ENCODE measurements at regions not wholly inside any gene's neighbourhood (a gene's known extent, or its start where the extent isn't known, plus 50 kb on each side); places are given as distances from the start of the nearest gene placed in this dataset.
"Not testable (repeated sequence)": the region's sequence is repeated elsewhere in the genome, so short reads cannot be mapped to it uniquely, and the experiment has no call there.

DNA sequence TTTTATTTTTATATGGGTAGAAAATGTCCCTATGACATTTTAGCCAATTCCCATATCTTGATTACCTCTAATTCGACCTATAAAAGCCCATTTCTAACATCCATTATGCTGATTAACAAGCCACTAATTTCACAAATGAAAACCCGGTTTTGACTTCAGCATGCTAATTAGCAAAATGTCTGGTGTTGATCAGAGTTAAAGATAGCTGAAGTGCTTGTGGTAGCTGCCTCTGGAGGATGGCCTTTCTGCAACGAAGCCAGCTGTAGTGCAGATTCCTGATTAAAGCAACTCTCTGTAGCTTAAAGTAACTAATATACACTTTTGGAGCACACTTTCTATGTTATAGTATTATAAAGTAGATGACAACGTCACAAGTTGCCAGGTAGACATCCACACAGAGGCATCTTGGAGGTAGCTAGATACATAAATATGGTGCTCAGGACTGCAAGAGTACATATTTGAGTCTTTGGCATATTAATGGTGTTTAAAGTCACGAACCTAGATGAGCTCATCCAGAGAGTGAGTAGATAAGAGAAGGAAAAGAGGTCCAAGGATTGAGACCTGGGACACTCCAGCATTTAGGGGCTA lies 239.5 kb downstream of the BRINP2 start:
- DNase-seq: no peak

DNA sequence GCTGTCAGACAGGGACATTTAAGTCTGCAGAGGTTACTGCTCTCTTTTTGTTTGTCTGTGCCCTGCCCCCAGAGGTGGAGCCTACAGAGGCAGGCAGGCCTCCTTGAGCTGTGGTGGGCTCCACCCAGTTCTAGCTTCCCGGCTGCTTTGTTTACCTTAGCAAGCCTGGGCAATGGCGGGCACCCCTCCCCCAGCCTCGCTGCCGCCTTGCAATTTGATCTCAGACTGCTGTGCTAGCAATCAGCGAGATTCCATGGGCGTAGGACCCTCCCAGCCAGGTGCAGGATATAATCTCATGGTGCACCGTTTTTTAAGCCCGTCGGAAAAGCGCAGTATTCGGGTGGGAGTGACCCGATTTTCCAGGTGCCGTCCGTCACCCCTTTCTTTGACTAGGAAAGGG lies 235.6 kb downstream of the BRINP2 start:
- not testable (repeated sequence) for DNase-seq

DNA sequence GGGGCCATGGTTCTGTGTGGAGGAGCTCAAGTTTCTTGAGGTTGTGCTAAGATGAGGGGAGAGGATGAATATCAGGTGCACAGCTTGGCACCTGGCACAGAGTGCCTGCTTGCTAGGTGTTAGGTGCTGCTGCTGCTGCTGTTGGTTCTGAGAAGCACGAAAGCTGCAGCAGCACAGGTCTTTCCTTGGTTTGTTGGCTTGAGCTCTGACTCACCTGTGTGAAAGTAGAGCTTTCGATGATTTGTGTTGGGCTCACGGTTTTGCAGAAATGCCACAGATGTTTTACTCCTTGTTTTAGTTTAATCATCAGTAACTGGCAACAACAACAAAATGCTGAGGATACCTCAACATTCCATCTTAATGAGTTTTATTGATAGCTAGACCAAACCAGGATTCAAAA lies 221.6 kb downstream of the BRINP2 start:
- no peak for DNase-seq

DNA sequence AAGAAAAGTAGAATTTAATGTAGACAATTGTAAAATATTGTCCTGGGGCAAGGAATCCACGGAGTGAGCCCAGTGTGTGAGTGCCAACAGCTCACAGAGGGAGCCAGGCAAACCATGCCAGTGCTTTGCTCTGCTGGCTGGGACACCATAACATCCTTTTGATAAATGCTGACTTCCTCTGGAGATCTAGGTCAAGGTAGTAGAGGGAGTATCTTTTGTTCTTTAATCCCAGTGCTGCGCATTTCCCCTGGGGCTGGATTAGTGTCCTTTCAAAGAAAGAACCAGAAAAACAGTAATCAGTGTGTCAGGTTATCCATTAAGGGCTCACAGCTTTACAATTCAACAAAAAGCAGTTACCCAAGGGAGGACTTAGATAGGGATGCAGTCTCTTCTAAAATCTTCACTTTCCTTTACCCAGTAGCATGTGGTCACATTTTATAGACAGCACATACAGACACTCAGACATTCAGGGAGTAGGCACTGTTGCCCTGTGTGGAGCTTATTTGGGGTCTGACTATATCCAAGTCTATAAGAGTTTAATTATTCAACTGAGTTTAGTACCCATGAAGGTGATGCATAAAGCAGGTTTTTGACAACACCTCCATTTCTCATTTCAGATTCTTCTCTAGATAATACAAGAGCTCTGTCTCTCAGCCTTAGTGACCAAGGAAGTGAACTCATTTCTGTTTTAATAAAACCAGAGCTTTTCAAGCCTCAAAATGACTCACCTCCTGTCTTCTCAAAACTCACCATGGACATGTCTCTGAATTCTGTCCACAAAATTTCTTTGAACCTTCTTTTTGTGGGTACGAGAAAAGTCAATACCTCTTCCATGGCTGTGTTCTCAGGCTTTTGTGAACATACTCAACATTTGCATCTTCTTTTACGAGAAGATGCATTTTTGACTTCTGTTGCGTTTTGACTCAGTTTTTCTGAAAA lies 215.3 kb downstream of the BRINP2 start:
- no peak for DNase-seq

DNA sequence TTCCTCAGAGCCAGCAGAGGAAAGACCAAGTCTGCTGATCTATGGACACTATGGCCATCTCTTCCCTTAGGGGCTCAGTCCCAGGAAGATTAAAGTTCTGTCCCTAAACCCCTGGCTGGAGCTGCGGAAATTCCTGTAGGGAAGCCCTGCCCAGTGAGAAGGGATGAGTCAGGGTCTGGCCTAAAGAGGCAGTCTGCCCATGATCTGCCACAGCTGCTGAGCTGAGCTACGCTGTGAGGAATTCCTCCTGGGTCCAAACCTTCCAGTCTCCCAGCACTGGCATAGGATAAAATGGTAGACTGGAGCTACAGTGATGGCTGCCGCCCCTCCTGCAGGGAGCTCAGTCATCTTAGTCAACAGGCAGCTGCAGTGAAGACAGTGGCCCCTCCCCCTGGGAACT lies 213.7 kb downstream of the BRINP2 start:
- peak; percentile 23 for DNase-seq

DNA sequence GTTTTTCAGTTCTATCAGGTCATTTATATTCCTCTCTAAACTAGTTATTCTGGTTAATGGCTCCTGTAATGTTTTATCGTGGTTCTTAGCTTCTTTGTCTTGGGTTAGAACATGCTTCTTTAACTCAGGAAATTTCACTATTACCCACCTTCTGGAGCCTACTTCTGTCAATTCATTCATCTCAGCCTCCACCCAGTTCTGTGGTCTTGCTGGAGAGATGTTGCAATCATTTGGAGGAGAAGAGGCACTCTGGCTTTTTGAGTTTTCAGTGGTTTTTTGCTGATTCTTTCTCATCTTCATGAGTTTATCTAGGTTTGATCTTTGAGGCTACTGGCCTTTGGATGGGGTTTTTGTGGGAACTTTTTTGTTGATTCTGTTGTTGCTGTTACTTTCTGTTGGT lies 213.0 kb downstream of the BRINP2 start:
- no peak for DNase-seq

DNA sequence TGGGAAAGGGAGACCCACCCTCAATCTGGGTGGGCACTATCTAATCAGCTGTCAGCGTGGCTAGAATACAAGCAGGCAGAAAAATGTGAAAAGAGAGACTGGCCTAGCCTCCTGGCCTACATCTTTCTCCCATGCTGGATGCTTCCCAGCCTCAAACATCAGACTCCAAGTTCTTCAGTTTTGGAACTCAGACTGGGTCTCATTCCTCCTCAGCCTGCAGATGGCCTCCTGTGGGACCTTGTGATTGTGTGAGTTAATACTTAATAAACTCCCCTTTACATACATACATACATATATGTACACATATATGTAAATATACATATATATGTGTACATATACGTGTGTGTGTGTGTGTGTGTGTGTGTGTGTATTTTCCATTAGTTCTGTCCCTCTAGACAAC lies 207.1 kb downstream of the BRINP2 start:
- DNase-seq: no peak

DNA sequence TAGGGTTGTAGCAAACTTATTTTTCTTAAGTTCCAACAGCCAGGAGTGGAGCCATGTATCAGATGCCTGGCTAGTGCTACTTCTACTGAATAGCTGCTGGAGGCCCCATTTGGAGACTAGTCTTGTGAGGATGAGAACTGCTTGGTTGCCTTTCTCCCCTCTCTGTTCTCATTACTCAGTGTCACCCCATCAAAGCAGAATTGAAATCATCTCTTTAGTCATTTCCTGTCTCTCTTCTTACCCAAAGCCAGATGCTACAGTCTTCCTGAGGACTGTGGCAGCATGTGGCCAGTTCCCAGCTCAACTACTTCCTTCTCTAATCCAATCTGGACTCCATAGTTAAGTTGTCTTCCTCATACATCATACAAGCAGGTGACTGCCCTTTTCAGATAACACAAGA lies 197.5 kb downstream of the BRINP2 start:
- DNase-seq: peak; percentile 6

DNA sequence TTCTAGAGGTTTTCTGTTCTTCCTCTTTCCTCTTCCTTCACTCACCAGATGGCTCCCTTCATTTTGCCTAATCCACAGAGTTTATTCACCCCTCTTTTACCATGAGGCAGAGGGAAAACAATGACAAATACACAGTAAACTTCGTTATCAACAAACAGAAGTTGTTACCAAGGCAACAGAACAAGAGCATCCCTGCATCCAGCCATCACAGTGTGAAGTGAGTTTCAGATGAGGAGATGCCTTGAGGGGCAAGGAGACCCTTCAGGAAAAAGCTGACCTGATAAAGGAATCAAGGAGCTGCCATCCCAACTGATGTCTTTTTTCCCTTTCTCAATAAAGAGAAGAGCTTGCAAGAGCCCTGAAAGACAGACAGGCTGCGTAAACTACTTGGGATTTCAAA lies 195.3 kb downstream of the BRINP2 start:
- no peak for DNase-seq

DNA sequence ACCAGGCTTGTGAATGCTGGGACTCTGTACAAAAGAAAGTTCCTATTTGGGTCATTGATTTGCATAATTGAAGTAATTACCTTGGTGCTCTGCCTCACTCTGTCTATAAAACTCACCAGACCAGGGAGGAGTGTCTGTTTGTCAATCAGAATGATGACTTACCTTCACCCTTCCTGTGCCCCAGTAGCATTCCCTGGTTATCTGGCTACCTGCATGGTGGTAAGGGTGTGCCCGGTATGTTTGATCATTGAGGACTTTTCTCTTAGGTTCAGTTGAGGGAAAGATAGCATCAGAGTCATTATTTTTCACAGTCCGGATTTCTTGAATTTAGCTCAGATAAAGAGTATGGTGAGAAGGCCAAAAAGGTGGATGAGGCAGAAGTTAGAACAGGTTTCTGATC lies 190.0 kb downstream of the BRINP2 start:
- no peak for DNase-seq

DNA sequence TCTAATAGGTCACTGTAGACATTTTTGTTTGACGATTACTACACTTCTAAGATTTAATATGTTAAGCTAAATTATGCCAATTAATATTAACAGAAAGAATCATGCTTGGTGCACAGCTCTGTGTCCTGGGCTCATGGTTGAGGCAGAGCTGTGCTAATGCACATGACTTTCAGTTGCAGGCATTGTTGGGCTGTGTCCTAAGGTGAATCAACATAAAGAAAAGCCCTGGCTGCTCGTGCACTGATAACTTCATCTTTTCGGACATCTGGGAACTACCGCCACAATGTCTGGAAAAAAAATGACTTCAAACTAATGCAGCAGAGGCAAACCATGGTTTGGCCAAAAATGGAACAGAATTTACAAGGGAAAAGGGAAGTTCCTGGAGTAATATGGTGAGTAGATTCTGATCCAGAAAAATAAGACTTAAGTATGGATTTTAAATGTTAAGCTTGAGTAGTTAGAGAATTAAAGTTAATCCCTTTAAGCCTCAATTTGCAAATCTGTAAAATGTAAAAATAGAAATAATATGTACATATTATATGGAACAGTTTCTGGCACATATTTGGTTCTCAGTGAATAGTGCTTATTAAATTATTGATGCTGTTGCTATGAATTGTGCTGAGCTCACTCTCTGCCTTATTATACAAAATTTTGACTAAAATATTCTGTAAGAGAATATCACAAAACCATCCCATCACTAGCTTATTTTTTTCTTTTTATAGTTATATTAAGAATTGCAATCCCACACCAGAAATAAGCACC lies 186.1 kb downstream of the BRINP2 start:
- no peak for DNase-seq

DNA sequence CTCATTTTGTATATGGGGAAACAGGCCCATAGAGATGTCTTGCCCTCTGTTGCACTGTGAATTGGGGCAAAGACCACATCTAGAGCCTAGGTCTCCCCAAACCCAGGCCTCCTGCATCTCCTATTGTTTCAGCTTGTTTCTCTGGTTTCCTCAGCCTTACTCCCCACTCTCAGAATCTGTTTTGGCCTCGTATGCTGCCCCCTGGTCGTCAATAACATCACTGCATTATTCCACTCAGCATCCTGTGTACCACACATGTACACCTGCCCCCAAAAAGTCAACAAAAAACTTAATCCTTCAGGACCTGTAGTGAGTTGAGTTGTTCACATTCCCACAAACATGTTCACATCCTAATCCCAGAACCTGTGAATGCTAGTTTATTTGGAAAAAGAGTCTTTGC lies 184.8 kb downstream of the BRINP2 start:
- DNase-seq: peak; percentile 26

DNA sequence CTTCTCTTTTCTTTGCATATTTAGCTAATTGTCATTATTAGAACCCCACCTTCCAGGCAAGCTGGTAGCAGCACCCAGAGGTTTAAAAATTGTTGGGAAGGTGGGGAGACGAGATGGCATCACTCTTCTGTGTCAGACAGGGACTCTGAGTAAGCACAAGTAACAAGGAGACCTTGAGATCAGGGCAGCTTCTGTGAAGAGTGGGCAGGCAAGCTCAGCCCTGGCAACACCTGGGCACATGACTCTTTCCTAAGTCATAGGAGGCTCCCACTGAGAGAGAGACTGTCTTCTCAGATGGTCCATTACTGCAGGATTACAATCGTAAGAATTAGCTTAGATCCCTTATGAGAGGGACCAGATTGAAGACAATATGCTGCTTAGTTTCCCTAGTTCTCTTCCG lies 183.5 kb downstream of the BRINP2 start:
- DNase-seq: no peak

DNA sequence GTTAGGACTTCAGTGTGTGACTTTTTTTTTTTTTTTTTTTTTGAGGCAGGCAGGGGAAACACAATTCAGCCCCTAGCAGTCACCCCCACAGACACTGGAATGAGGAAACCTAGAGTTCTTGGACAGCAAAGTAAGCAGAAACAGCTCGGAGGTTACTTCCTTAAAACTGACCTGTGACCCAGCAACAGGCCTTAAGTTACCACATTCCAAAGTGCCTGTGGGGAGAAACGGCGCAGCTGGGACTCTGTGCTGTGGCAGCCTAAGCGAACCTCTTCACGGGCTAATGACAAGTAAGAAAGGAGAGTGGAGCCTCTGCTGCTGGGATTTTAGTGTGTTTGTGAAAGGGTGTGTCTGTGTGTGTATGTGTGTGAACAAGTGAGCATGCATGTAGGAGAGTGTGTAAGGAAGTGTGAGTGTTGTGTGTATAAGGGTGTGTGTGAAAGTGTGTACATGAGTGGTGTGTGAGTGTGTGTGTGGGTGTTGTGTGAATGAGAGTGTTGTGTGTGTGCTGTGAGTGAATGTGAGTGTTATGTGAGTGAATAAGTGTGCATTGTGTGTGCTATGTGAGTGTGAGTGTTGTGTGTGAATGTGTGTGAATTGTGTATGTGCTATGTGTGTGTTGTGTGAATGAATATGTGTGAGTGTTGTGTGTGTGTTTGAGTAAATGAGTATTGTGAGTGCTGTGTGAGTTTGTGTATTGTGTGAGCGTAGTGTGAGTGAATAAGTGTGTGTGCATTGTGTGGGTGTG lies 180.8 kb downstream of the BRINP2 start:
- DNase-seq: no peak

DNA sequence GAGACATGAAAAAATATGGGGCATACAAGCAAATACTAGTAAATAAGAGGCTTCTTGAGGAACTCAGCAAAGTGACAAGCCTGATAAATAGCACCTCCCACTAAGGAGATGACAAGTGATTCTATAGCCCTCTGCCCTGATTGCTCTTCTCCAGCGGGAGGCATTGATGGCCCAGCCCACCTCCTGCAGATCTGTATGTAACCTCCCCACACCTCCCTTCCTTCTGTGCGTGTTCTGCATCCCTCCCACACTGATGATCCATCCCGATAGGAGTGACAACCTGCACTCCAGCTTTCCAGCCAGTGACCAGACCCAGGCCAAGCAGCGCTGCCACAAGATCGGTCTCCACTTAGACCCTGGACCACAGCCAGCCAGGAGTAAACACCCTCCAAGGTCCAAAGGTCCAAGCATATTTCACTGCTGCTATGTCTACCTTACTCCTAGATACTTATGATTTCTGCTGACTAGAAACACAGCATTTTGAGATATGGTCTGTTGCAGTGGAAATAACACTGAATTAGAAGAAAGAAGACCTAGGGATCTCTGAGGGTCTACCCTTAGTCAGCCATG lies 176.1 kb downstream of the BRINP2 start:
- DNase-seq: no peak

DNA sequence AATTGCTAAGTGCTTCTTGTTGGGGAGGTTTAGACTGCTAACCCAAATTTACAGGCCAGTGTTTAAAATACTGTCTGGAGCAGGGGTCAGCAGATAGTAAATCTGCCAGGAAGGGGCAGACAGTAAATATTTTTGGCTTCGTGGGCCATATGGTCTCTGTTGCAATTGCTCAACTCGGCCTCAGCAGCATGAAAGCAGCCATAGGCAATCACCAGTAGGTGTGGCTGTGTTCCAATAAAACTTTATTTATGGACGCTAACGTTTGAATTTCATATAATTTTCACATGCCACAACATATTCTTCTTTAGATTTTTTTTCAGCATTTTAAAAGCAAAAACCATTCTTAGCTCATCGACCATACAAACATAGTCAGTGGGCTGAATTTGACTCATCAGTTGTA lies 172.7 kb downstream of the BRINP2 start:
- DNase-seq: no peak

DNA sequence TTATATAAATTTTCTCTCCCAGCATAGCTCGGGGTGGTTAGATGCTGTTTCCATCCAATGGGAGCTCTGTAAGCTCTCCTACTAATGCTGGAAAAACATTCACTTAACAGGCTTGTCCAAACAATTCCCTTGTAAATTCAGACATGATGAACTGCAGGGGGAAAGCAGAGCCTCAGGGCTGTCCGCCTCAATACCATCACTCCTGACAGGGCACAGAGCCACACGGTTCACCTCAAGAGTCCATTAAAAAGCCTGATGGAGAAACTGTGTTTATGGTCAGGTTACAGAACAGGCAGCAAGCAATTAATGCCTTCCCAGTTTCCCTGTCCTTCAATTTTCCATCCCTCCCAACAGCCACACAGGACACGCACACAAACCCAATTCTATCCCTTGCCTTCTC lies 171.0 kb downstream of the BRINP2 start:
- no peak for DNase-seq

DNA sequence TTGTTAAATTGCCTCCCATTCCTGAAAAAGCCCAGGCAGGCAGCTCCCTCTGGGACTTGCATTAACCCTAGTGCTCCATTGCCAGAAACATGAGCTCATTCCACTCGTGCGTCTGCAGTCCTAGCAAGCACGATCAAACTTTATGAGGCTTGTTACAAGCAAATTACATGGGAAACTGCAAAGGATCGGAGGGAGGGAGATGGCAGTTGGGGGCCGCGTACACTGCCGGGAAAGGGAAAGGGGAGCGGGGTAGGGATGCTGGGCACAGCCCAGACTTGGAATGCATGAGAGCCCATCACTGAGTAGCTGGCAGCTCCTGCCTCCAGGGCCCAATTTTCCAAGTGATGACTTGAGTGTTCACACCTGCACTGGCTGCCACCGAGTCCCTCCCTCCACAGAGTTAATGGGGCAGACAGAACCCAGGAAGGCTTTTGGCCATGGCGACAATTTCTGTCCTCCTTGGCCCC lies 169.9 kb downstream of the BRINP2 start:
- no peak for DNase-seq

DNA sequence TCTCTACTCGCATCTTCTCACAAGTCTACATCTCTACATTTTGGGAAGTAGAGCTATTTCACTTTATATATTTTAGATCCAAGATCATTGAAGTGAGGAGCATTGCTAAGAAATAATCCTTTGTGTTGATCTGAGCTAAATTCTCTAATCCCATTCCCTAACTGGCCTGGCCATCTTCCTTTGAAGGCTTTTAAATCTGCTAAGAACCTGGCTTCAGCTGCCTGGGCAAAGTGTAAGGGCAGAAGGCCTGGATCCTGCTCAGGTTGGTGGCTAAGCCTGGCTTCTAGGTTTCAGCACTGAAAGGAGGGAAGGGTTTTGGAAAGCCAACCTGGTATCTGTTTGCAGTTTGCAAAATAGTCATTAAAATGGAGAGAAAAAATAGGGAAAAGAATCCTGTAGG lies 167.6 kb downstream of the BRINP2 start:
- DNase-seq: no peak

DNA sequence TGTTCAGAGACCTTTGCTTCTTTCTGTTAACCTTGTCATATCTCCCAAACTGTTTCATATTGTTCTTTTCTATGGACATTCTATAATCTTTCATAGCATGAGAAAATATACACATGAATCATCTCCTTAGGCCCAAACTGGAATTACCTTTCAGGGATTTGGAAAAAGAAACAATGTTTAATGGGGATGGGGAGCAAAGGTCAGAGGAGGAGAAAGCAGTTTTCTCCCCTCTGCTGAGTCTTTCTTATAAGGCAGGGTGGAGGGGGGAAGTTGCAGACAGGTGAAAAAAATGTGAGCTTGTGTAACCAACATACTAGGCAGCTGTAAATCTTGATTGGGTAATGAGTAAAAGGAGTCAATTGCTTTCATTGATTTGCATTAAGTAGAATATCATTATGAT lies 164.1 kb downstream of the BRINP2 start:
- DNase-seq: no peak

DNA sequence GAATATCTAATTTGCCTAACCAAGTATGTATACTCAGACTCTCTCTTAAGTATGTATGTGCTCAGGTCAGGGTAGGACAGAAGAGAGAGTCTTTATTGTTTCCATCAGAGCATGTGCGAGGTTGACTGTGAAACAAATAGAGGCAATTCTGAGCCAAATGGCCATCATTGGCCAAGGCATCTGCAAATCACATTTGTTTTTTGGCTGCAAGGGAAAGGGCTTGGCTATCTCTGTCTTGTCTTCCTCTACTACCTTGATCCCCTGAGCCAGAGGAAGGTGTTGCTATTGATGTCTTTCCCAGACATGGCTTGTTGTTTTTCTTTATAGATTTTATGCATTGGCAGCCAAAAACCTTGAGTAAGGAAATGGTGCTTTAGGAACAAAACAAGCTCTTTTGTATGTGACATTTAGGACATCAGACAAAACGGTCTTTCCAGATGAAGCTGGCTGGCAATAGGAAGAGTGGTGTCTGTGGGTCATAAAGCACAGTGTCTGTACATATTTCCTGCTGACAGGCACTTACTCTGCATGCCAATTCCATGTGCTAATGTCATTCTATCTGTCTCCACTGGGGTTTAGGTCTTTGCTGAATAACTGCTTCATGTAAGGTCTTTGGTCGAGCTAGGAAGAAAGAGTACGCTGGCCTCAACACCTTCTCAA lies 163.3 kb downstream of the BRINP2 start:
- peak; percentile 34 for DNase-seq

All from fibroblast of skin of scalp (primary cell).